GM23248 (cell line): ENCODE measurements at regions not wholly inside any gene's neighbourhood (a gene's known extent, or its start where the extent isn't known, plus 50 kb on each side); places are given as distances from the start of the nearest gene placed in this dataset.

Experiments
- DNase-seq: peaks from one replicate; pipeline ENCODE4 v3.0.0-alpha.2; 2015
- H2AFZ ChIP-seq: fragments of 200-600 bp; sonication (generic); 2 replicates; pipeline ENCODE4 v1.6.1; 2016; ENCODE audit warnings: antibody characterized with exemption
- H3F3A ChIP-seq: fragments of 200-600 bp; sonication (generic); 2 replicates; pipeline ENCODE4 v1.6.1; 2016; ENCODE audit warnings: mild to moderate bottlenecking, antibody characterized with exemption, mixed run types; ENCODE audit not compliant: insufficient read depth
- H3K27ac ChIP-seq: fragments of 200-600 bp; sonication (generic); 2 replicates; pipeline ENCODE4 v1.5.1; 2016; ENCODE audit warnings: mild to moderate bottlenecking
- H3K27me3 ChIP-seq: fragments of 200-600 bp; sonication (generic); replicated peaks from 2 replicates; pipeline ENCODE4 v1.6.1; 2016; ENCODE audit warnings: mild to moderate bottlenecking; ENCODE audit not compliant: insufficient read depth
- H3K36me3 ChIP-seq: fragments of 200-600 bp; sonication (generic); 2 replicates; pipeline ENCODE4 v1.6.1; 2016; ENCODE audit warnings: low read depth, mild to moderate bottlenecking
- H3K4me1 ChIP-seq: fragments of 200-600 bp; sonication (generic); 2 replicates; pipeline ENCODE4 v1.6.1; 2016; ENCODE audit warnings: mild to moderate bottlenecking; ENCODE audit not compliant: insufficient read depth
- H3K4me2 ChIP-seq: fragments of 200-600 bp; sonication (generic); one replicate; pipeline ENCODE4 v1.6.1; 2016; ENCODE audit warnings: mild to moderate bottlenecking; ENCODE audit not compliant: unreplicated experiment
- H3K4me3 ChIP-seq: fragments of 200-600 bp; sonication (generic); 2 replicates; pipeline ENCODE4 v1.5.1; 2016; ENCODE audit warnings: mild to moderate bottlenecking
- H3K79me2 ChIP-seq: fragments of 200-600 bp; sonication (generic); 2 replicates; pipeline ENCODE4 v1.6.1; 2016; ENCODE audit warnings: mild to moderate bottlenecking; ENCODE audit not compliant: insufficient read depth
- H3K9ac ChIP-seq: fragments of 200-600 bp; sonication (generic); 2 replicates; pipeline ENCODE4 v1.6.1; 2016; ENCODE audit warnings: mild to moderate bottlenecking
- H3K9me2 ChIP-seq: fragments of 200-600 bp; sonication (generic); 2 replicates; pipeline ENCODE4 v1.6.1; 2016; ENCODE audit warnings: mixed run types, mild to moderate bottlenecking, moderate library complexity; ENCODE audit not compliant: insufficient read depth
- H3K9me3 ChIP-seq: fragments of 200-600 bp; sonication (generic); one replicate; pipeline ENCODE4 v1.6.1; 2017; ENCODE audit warnings: low read depth
- H4K20me1 ChIP-seq: fragments of 200-600 bp; sonication (generic); 2 replicates; pipeline ENCODE4 v1.6.0; 2016; ENCODE audit not compliant: insufficient read depth
- EZH2 ChIP-seq: fragments of 200-600 bp; sonication (generic); IDR thresholded peaks from 2 replicates; pipeline ENCODE4 v1.6.1; 2018; ENCODE audit warnings: antibody characterized with exemption, mild to moderate bottlenecking; ENCODE audit not compliant: insufficient read depth, poor library complexity, severe bottlenecking
- EZH2phosphoT487 ChIP-seq: fragments of 200-600 bp; sonication (generic); IDR thresholded peaks from 2 replicates; pipeline ENCODE4 v1.6.1; 2018; ENCODE audit warnings: antibody characterized with exemption, moderate library complexity, mild to moderate bottlenecking, low read depth; ENCODE audit not compliant: insufficient read depth
- WGBS, 2 experiments: methylation state at CpG; one replicate each; pipeline ENCODE4 v1.1.6; 2015 to 2017; ENCODE audit warnings: low lambda C conversion rate in 2 of 2, low coverage in 1 of 2; ENCODE audit errors: missing lambda C conversion rate in 2 of 2; 5-methylcytosine and 5-hydroxymethylcytosine counted together
- in situ Hi-C: fragments of 300-500 bp; cut with MboI; formaldehyde crosslinking; loops from 2 replicates; pipeline ENCODE4 v1.15.0; 2020

DNA sequence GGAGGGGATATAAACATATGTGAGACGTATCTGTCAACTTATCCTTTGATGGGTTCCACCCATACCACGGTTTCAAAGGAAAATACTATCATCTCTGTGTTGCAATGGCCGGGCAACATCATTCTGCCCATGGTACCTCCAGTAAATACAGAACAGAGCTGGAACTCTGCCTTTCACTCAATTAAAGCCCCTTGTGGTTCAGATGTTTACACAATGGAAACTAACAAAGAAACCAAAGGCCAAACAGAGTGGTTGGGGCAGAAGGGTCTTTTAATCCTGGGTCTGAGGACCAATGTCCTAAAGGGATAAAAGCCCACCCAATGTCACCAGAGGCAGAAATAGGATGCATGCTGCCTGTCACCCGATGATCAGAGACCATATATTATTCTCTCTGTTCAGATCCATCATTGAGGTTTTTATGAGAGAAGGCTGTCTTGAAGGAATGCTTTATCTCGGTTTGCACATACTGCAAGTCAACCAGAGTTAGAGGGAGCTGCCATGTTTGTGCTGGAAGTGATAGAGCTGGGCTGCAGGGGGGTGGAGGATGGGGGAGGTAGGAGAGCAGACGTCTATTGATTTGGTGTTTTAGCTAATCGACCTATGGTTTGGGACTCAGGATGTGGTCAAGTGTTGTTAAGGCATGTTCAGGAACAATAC lies 105.4 kb upstream of the FRMD4A start:
- no peak overlapping the region for H3K4me2 ChIP-seq
- no peaks in the 10 kb centered on the region for H3K4me1 ChIP-seq
- peaks cover 18% of the 10 kb centered on the region for H3K27me3 ChIP-seq
- no peaks in the 10 kb centered on the region for H3K9me2 ChIP-seq
- no peak overlapping the region for H3K27ac ChIP-seq
- H3K9ac ChIP-seq, result no peak overlapping the region
- 55 to 58% methylated on average over 7 of the region's 7 CpGs for WGBS, 2 experiments
- no peak overlapping the region for H3K4me3 ChIP-seq
- in situ Hi-C loops, result no loop called here
- H3K9me3 ChIP-seq, result no peaks in the 10 kb centered on the region
- no peaks in the 10 kb centered on the region for H3F3A ChIP-seq
- no peak overlapping the region for H2AFZ ChIP-seq
- TF ChIP-seq EZH2 (no peak), EZH2phosphoT487 (no peak)
- no peaks in the 10 kb centered on the region for H3K36me3 ChIP-seq
- no peaks in the 10 kb centered on the region for H4K20me1 ChIP-seq
- DNase-seq, result no peak
- no peaks in the 10 kb centered on the region for H3K79me2 ChIP-seq

DNA sequence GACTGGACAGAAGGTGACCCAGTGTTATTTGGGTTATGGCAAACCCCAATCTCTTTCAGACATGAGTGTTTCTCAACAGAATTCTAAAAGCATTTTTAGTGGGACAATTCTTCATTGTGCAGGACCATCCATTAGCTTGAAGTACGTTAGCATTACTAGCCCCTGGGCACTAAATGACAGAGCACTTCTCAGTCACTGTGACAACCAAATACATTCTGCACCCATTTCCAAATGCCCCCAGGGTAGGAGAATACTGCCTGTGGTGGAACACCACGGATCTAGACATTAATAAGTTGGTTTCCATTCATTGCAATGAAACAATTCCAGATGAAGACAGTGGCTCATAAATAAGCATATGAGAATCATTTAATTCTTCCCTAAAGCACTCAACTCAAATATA lies 102.4 kb upstream of the FRMD4A start:
- no peaks in the 10 kb centered on the region for H3K9me2 ChIP-seq
- in situ Hi-C loops, result no loop called here
- H3K36me3 ChIP-seq, result no peaks in the 10 kb centered on the region
- H3K4me1 ChIP-seq, result no peaks in the 10 kb centered on the region
- no peak overlapping the region for H2AFZ ChIP-seq
- 6 to 14% methylated on average over 2 of the region's 2 CpGs for WGBS, 2 experiments
- H3K9ac ChIP-seq, result no peak overlapping the region
- peaks cover 12% of the 10 kb centered on the region for H3K27me3 ChIP-seq
- H4K20me1 ChIP-seq, result no peaks in the 10 kb centered on the region
- TF ChIP-seq EZH2 (no peak), EZH2phosphoT487 (no peak)
- no peaks in the 10 kb centered on the region for H3F3A ChIP-seq
- no peak overlapping the region for H3K4me3 ChIP-seq
- H3K79me2 ChIP-seq, result no peaks in the 10 kb centered on the region
- H3K9me3 ChIP-seq, result no peaks in the 10 kb centered on the region
- H3K4me2 ChIP-seq, result no peak overlapping the region
- no peak overlapping the region for H3K27ac ChIP-seq
- DNase-seq, result no peak

- in situ Hi-C loops, result no loop called here
- Histone ChIP-seq H3K4me1 (no peaks in the 10 kb centered on the region), H3K9me3 (no peaks in the 10 kb centered on the region), H3K27me3 (peaks cover 17% of the 10 kb centered on the region), H2AFZ (no peak overlapping the region), H4K20me1 (no peaks in the 10 kb centered on the region), H3K79me2 (no peaks in the 10 kb centered on the region), H3F3A (no peaks in the 10 kb centered on the region), H3K4me2 (no peak overlapping the region), H3K9ac (no peak overlapping the region), H3K9me2 (no peaks in the 10 kb centered on the region), H3K27ac (no peak overlapping the region), H3K4me3 (no peak overlapping the region), H3K36me3 (no peaks in the 10 kb centered on the region)
- WGBS, 2 experiments, result 58 to 60% methylated on average over 4 of the region's 4 CpGs
- TF ChIP-seq EZH2, result no peak
- TF ChIP-seq EZH2phosphoT487, result no peak
- DNase-seq, result no peak
Measured at GRCh38 chr10:14431868-14432267, 101.1 kb upstream of the FRMD4A start.

- H3K27ac ChIP-seq, result no peak overlapping the region
- H3K9ac ChIP-seq, result no peak overlapping the region
- no peaks in the 10 kb centered on the region for H4K20me1 ChIP-seq
- DNase-seq, result no peak
- H3K4me1 ChIP-seq, result no peaks in the 10 kb centered on the region
- no peaks in the 10 kb centered on the region for H3F3A ChIP-seq
- no peaks in the 10 kb centered on the region for H3K79me2 ChIP-seq
- H3K9me2 ChIP-seq, result no peaks in the 10 kb centered on the region
- no peak overlapping the region for H3K4me2 ChIP-seq
- TF ChIP-seq EZH2, result no peak
- no peaks in the 10 kb centered on the region for H3K9me3 ChIP-seq
- in situ Hi-C loops, result no loop called here
- H3K36me3 ChIP-seq, result no peaks in the 10 kb centered on the region
- H3K27me3 ChIP-seq, result peaks cover 17% of the 10 kb centered on the region
- no peak overlapping the region for H2AFZ ChIP-seq
- 52 to 55% methylated on average over 6 of the region's 6 CpGs for WGBS, 2 experiments
- no peak overlapping the region for H3K4me3 ChIP-seq
Measured at GRCh38 chr10:14429043-14429700, 98.4 kb upstream of the FRMD4A start.
